ENCODE measurements at regions not wholly inside any gene's neighbourhood (a gene's known extent, or its start where the extent isn't known, plus 50 kb on each side); places are given as distances from the start of the nearest gene placed in this dataset.

Small RNAs in the stretch of these regions (small RNA-seq; reads per million reads assigned to genes)
- gene RN7SL291P (ENCODE audit: insufficient read depth in 2 of 3, insufficient read length in 3 of 3, low read depth in 2 of 3, low replicate concordance in 1 of 3) = 0 reads per million in 3 experiments

Measured in HepG2 (cell line).